MCF 10A (cell line): ENCODE measurements at regions not wholly inside any gene's neighbourhood (a gene's known extent, or its start where the extent isn't known, plus 50 kb on each side); places are given as distances from the start of the nearest gene placed in this dataset.

ENCODE experiments used
- BruUV-seq: library from RNA; stranded (reverse); fragments of 400-500 nt; replicated peaks from 2 replicates; lab custom pipeline; 2021; lab: Mats Ljungman, UMichigan
- CTCF ChIA-PET: fragments of 300-600 bp; sonication (Branson Sonifier 250); formaldehyde crosslinking; extraction: SDS; loops from one replicate; lab custom pipeline; 2021; ENCODE audit warnings: antibody characterized with exemption, inconsistent platforms; lab: Yijun Ruan, JAX
- POLR2A ChIA-PET: fragments of 300-600, 350-650 bp; sonication (Branson Sonifier 250); formaldehyde crosslinking; extraction: SDS; loops from one replicate; lab custom pipeline; 2020; ENCODE audit warnings: antibody characterized with exemption, inconsistent platforms; lab: Yijun Ruan, JAX
- DNase-seq: peaks from one replicate; pipeline ENCODE4 v3.0.0-alpha.2; 2018; ENCODE audit not compliant: unreplicated experiment
- H3K27ac Mint-ChIP-seq: one replicate; pipeline ENCODE4 v1.8.0; 2022; ENCODE audit warnings: mild to moderate bottlenecking, low read depth, mixed read lengths; ENCODE audit not compliant: unreplicated experiment
- H3K27me3 Mint-ChIP-seq: one replicate; pipeline ENCODE4 v1.8.0; 2022; ENCODE audit warnings: mixed read lengths; ENCODE audit not compliant: insufficient read depth, unreplicated experiment
- H3K36me3 Mint-ChIP-seq: one replicate; pipeline ENCODE4 v1.8.0; 2022; ENCODE audit warnings: mild to moderate bottlenecking, moderate library complexity, mixed read lengths; ENCODE audit not compliant: insufficient read depth, unreplicated experiment
- H3K4me1 Mint-ChIP-seq: one replicate; pipeline ENCODE4 v1.8.0; 2022; ENCODE audit warnings: mixed read lengths; ENCODE audit not compliant: insufficient read depth, unreplicated experiment
- H3K4me3 Mint-ChIP-seq: one replicate; pipeline ENCODE4 v1.8.0; 2022; ENCODE audit warnings: mild to moderate bottlenecking, moderate library complexity, mixed read lengths; ENCODE audit not compliant: unreplicated experiment
- H3K9me3 Mint-ChIP-seq: one replicate; pipeline ENCODE4 v1.8.0; 2022; ENCODE audit warnings: mixed read lengths; ENCODE audit not compliant: unreplicated experiment
- intact Hi-C: fragments of 100-400 bp; cut with micrococcal nuclease; formaldehyde crosslinking; loops from 2 replicates; pipeline ENCODE4 v1.14.1; 2022
- TF ChIP-seq, protein P1 (sequence below): fragments of 200-600 bp; IDR thresholded peaks from one replicate; pipeline ENCODE4 v1.8.0; 2022; ENCODE audit warnings: antibody characterized with exemption, mild to moderate bottlenecking; ENCODE audit not compliant: unreplicated experiment

GRCh38 chr15:31271711-31272557 is 54.7 kb upstream of the KLF13 start:
- intact Hi-C loops = no loop called here
- no peak for DNase-seq
- no TSS peak for BruUV-seq
- no peak overlapping the region for H3K27ac Mint-ChIP-seq
- no peaks in the 10 kb centered on the region for H3K36me3 Mint-ChIP-seq
- no peak overlapping the region for H3K4me3 Mint-ChIP-seq
- TF ChIP-seq, protein P1, sequence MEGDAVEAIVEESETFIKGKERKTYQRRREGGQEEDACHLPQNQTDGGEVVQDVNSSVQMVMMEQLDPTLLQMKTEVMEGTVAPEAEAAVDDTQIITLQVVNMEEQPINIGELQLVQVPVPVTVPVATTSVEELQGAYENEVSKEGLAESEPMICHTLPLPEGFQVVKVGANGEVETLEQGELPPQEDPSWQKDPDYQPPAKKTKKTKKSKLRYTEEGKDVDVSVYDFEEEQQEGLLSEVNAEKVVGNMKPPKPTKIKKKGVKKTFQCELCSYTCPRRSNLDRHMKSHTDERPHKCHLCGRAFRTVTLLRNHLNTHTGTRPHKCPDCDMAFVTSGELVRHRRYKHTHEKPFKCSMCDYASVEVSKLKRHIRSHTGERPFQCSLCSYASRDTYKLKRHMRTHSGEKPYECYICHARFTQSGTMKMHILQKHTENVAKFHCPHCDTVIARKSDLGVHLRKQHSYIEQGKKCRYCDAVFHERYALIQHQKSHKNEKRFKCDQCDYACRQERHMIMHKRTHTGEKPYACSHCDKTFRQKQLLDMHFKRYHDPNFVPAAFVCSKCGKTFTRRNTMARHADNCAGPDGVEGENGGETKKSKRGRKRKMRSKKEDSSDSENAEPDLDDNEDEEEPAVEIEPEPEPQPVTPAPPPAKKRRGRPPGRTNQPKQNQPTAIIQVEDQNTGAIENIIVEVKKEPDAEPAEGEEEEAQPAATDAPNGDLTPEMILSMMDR = no peak
- ChIA-PET CTCF (interaction anchor here (1.3 kb wide), 1 partner anchor 8 kb away, joined by 3 read pairs; no protein-coding TSS in a partner anchor), POLR2A (no interaction called here)
- peaks cover 5% of the 10 kb centered on the region for H3K4me1 Mint-ChIP-seq
- no peaks in the 10 kb centered on the region for H3K27me3 Mint-ChIP-seq
- no peaks in the 10 kb centered on the region for H3K9me3 Mint-ChIP-seq

GRCh38 chr15:31272558-31273257 is 53.9 kb upstream of the KLF13 start:
- Mint-ChIP-seq H3K27me3 (no peaks in the 10 kb centered on the region), H3K4me3 (no peak overlapping the region), H3K27ac (no peak overlapping the region), H3K9me3 (no peaks in the 10 kb centered on the region), H3K4me1 (peaks cover 5% of the 10 kb centered on the region), H3K36me3 (no peaks in the 10 kb centered on the region)
- DNase-seq = no peak
- TF ChIP-seq, protein P1 = no peak
- intact Hi-C loops = no loop called here
- no TSS peak for BruUV-seq
- CTCF ChIA-PET = no interaction called here
- POLR2A ChIA-PET = no interaction called here

DNA sequence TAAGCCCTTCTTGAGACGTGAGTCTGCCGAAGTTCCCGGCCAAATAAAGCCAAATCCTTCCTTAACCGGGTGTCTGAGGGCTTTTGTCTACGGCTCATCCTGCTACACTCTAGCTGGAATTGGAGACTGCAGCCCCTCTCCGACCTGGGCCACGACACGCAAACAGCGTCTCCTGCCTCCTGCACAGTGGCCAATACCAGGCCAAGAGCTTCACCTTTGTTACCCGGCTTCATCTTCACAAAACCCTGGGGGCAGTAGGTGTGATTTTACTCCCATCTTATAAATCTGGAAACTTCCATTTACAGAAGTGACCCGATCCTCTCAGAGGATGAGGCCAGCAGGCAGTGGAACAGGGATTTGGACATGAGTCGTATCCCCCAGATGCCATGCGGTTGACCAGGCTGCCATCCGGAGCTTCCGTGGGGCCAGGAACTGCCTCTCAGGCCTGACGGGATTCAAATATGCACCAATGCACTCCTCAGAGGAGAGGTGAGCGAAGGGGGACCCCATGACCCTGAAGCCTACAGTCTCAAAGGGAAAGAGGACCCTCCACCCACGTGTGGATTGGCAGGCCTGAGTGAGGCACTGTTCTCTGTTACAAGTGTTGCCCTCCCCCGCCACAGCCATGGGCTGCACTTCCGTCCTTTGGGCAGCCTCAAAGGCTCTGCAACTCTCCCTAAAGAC is 53.2 kb upstream of the KLF13 start:
- Mint-ChIP-seq H3K27me3 (no peaks in the 10 kb centered on the region), H3K4me3 (no peak overlapping the region), H3K4me1 (no peaks in the 10 kb centered on the region), H3K27ac (no peak overlapping the region), H3K9me3 (no peaks in the 10 kb centered on the region), H3K36me3 (no peaks in the 10 kb centered on the region)
- ChIA-PET POLR2A (no interaction called here), CTCF (no interaction called here)
- TF ChIP-seq, protein P1 = no peak
- no TSS peak for BruUV-seq
- intact Hi-C loops = no loop called here
- DNase-seq = no peak
